Astrocyte of the spinal cord (primary cell): ENCODE measurements at regions not wholly inside any gene's neighbourhood (a gene's known extent, or its start where the extent isn't known, plus 50 kb on each side); places are given as distances from the start of the nearest gene placed in this dataset.
"Not testable (repeated sequence)": the region's sequence is repeated elsewhere in the genome, so short reads cannot be mapped to it uniquely, and the experiment has no call there.

Source experiments
- DNase-seq: peaks from one replicate; pipeline ENCODE4 v3.0.0; 2011; ENCODE audit warnings: low read depth, low spot score
- H3K4me3 ChIP-seq: 2 replicates; pipeline ENCODE4 v1.5.1; 2011; ENCODE audit warnings: low read depth, mild to moderate bottlenecking, low read length, moderate library complexity
- in situ Hi-C: cut with HindIII; loops from 2 replicates; pipeline ENCODE4 v1.10.0; 2017; ENCODE audit warnings: low sequenced_read_pairs
- TF ChIP-seq, protein P1 (sequence below): IDR thresholded peaks from 2 replicates; pipeline ENCODE4 v1.5.1; 2012; ENCODE audit warnings: low read depth, mild to moderate bottlenecking, low read length, inconsistent platforms

GRCh38 chr13:54489359-54489758 lies 1460.7 kb downstream of the OLFM4 start:
- no peak overlapping the region for H3K4me3 ChIP-seq
- TF ChIP-seq, protein P1, sequence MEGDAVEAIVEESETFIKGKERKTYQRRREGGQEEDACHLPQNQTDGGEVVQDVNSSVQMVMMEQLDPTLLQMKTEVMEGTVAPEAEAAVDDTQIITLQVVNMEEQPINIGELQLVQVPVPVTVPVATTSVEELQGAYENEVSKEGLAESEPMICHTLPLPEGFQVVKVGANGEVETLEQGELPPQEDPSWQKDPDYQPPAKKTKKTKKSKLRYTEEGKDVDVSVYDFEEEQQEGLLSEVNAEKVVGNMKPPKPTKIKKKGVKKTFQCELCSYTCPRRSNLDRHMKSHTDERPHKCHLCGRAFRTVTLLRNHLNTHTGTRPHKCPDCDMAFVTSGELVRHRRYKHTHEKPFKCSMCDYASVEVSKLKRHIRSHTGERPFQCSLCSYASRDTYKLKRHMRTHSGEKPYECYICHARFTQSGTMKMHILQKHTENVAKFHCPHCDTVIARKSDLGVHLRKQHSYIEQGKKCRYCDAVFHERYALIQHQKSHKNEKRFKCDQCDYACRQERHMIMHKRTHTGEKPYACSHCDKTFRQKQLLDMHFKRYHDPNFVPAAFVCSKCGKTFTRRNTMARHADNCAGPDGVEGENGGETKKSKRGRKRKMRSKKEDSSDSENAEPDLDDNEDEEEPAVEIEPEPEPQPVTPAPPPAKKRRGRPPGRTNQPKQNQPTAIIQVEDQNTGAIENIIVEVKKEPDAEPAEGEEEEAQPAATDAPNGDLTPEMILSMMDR = no peak
- no peak for DNase-seq
- in situ Hi-C loops = no loop called here

GRCh38 chr13:54492995-54493394 lies 1464.4 kb downstream of the OLFM4 start:
- in situ Hi-C loops = no loop called here
- no peak for DNase-seq
- H3K4me3 ChIP-seq = no peak overlapping the region
- TF ChIP-seq, protein P1 = no peak

GRCh38 chr13:54511366-54511765 lies 1482.8 kb downstream of the OLFM4 start:
- in situ Hi-C loops = no loop called here
- TF ChIP-seq, protein P1 = no peak
- DNase-seq = no peak
- H3K4me3 ChIP-seq = no peak overlapping the region

GRCh38 chr13:54513254-54513653 lies 1484.6 kb downstream of the OLFM4 start:
- TF ChIP-seq, protein P1 = no peak

DNA sequence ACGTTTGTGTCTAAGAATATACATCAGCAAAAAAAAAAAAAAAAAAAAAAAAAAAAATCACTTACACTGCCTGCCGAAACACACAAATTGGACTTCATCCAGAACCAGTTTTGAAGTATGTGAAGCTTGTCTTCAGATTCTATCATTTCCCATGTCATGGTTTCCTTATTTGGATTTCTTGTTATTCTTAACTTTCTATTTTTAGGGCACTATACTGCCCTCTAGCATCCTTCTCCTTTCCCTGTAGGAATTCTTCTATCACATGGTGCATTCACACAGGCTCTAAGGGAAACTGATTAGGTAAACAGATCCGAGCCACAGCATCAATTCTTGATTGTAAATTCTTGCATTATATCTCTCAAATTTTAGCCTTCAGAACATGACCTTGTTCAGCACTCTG lies 1507.5 kb downstream of the OLFM4 start:
- no peak overlapping the region for H3K4me3 ChIP-seq
- TF ChIP-seq, protein P1 = no peak
- in situ Hi-C loops = no loop called here
- DNase-seq = no peak

More at GRCh38 chr13:54513254-54513653, 1484.6 kb downstream of the OLFM4 start:
- in situ Hi-C loops = no loop called here
- no peak for DNase-seq
- no peak overlapping the region for H3K4me3 ChIP-seq

DNA sequence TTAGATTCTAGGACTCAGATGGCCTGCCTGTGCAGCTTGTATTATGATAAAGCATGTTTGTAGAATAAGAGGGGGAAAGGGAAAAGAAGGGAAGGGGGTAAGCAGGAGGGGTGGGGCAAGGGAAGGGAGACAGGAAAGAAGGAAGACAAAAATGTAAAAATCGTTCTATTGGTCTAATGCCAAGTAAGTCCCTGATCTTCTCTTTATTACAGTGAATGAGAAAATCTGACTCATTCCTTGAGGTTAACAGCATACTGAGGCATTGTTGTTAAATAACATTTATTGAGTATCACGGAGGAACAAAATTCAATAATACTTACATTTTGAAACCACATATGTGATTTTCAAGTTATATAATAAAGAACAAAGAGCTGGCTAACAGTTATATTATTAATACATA lies 1534.7 kb downstream of the OLFM4 start:
- in situ Hi-C loops = no loop called here
- TF ChIP-seq, protein P1 = no peak

GRCh38 chr13:54572037-54572436 lies 1543.4 kb downstream of the OLFM4 start:
- DNase-seq, in situ Hi-C loops, H3K4me3 ChIP-seq: not testable (repeated sequence)

More for the DNA sequence above, 1534.7 kb downstream of the OLFM4 start:
- no peak for DNase-seq
- no peak overlapping the region for H3K4me3 ChIP-seq
